RCC 7860 (cell line): ENCODE measurements at regions not wholly inside any gene's neighbourhood (a gene's known extent, or its start where the extent isn't known, plus 50 kb on each side); places are given as distances from the start of the nearest gene placed in this dataset.
A peak's percentile ranks its signal among the peaks of the same experiment; 100 is the strongest.

Experiments
- DNase-seq: peaks from one replicate; pipeline ENCODE4 v3.0.0-alpha.2; 2015; ENCODE audit warnings: low spot score
- FAIRE-seq: peaks from 2 replicates; lab custom pipeline; 2012; peaks lifted over from hg19 to GRCh38; lab: Jason Lieb, UNC

DNA sequence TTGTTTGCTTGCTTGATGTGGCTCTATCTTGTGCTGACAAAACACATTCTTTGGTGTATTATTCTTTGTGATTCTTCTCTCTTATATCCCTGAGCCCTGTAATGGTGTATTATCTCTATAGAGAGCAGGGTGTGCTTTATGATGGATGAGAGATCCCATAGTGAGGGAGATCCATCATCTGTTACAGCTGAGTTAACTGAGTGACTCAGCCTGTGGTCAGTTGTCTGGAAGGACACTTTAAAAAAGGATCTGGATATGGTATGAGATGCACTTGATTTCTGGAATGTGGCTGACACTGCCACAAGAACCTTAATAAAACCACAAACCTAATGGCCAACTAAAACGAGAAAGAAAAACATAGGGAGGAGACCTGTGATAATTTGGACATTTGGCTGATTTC, 461.4 kb upstream of the SYT1 start:
- FAIRE-seq (peak; percentile 99), DNase-seq (peak; percentile 94)

DNA sequence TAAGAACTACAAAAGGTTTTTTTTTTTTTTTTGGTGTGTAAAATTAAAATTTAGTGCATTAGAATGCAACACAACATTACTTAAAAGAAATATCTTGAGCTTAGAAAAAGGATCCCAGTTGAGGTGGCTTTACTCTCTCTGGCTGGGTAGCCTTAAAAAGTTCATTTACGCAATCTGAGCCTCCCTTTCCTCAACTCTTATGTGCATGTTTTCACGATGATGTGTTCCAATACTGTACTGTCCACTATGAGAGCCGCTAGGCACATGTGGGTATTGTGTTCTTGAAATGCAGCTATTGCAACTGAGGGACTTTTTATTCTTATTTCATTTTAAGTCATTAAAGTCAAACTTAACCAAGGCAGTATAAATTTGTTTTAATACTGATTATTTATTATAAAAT, 460.9 kb upstream of the SYT1 start:
- DNase-seq (peak; percentile 78), FAIRE-seq (no peak)

DNA sequence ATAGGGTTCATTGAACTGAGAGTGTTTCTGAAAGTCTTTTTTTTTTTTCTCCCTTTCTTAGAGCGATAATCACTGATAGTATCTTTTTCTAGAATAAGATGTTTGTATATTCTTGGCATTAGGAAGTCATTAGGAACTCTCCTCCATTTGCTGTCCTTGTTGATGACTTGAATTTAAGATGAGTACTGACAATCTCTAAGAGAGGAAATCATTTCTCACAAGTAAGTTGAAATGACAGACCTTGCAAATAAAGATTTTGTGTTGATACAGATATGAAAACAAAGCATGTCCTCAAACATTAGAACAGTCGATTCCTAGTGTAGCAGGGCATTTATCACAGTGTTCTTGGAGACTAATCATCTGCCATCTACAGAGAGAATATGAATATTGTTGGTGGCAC, 458.4 kb upstream of the SYT1 start:
- DNase-seq (no peak), FAIRE-seq (no peak)

DNA sequence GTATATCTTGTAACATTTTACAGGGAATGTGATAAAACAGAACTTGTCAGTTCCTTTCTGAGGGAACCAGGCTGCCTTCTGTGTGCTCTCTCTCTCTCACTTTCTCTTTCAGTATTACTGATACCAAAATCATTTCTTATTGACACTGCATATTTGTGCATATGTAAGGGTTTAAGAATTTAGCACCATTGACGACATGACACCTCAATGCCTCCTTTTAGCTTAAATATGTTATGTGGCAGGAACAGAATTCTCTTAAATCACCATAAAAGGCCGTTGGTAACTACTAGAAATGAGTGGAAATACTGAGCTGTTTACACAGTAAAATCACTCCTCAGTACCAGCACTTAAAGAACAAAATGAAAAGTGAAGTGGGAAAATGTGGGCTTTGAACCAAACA, 457.7 kb upstream of the SYT1 start:
- FAIRE-seq (no peak), DNase-seq (peak; percentile 5)

DNA sequence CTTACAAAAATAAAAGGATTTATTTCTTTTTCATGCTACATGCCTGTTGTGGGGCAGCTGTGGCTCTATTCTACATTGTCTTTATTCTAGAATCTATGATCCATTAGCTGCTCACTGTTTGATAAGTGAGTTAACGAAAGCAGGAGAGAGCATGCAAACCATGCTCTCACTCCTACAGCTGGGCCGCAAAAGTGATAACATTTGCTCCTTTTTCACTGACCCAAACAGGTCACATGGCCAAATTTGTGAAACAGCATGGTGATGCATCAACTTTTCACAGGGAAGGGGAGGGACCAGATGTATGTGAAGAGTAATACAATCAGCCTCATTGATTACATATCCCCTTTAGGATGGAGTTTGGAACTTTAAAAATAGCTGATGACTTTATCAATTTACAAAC, 456.9 kb upstream of the SYT1 start:
- FAIRE-seq: no peak
- DNase-seq: no peak

DNA sequence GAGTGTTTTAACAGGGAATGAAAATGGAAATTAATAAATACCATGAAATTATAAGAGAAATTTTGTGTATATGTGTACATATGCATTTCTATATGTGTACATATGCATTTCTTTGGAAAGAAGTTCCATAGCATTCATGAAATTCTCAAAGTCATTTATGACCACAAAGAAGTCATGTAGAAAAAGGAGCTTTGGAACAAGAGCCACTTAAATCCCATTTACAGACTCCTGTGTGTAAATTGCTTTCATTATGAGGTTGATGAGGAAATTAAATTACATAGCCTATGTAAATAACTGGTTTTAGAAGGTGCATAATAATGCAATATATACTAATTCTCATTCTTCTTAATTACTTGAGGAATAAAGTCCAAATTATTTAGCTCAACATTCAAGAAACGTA, 450.5 kb upstream of the SYT1 start:
- DNase-seq: no peak
- FAIRE-seq: no peak

DNA sequence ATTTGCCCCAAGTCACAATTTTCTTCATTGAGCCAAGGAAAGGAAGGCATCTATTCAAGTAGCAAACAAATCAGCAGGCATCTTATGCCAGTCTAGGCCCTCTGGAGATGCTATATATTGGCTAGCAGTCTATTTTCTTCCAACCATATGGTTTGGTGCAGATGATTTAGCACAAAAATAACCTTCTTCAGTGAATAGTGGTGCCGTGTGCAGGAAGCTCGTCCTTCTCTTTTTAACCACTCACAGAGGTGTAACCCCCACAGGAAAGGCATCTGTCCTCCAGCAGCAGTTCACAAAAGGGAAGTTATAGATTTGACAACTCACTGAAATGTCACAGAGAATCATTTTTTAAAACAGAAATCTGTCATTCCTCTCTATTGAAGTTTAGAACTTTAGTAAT, 445.7 kb upstream of the SYT1 start:
- no peak for FAIRE-seq
- no peak for DNase-seq

DNA sequence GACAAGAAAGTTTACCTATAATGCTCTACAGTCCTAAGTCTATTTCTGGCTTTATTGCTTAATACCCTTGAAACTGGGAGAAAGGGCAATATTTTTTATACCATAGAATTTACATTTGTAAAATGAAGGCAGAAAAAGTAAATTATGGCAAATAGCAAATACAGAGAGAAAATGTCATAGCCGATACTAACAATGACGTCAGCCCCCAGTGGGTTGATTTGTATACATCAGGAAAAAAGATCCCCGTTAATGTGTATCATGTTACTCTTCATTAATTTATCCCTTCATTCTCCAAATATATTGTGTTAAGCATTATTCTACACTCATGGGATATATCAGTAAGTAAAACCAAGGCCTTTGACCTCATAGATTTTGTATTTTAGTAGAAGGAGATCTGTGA, 445.1 kb upstream of the SYT1 start:
- no peak for DNase-seq
- no peak for FAIRE-seq

DNA sequence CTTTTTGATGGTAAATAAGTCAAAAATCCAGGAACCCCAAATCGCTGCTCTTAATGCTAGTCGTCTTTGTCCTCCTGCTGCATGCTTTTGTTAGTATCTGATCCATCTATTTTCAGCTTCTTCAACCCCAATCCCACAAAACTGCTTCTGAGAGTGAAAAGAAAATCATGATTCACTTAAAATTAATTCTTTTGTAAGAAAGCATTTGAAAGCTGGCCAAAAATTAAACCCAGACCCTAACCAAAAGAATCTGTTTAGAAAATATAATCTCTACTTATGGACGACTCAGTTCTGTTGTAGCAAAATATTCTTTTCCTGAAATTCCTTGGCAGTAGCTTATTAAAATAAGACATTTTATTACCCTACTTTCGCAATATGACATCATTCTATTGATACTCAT, 443.6 kb upstream of the SYT1 start:
- FAIRE-seq: no peak
- DNase-seq: no peak

DNA sequence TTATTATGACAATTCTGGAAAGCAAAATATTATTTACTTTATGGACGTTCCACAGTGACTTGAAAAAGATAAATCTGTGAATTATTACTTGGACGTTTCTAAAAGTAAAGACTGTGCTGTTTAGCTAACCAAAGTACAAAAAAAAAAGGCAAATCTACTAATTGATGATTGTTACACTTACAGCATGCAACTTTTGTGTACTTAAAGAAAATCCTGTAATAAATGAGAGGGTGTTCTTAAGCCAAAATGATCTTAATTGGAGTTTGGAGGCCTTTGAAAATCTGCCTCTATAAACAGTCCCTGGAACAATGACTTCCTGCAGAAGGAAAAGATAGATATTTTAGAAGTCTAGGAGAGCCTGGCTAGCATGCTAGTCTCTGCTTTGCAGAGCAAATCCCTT, 434.0 kb upstream of the SYT1 start:
- no peak for DNase-seq
- no peak for FAIRE-seq

DNA sequence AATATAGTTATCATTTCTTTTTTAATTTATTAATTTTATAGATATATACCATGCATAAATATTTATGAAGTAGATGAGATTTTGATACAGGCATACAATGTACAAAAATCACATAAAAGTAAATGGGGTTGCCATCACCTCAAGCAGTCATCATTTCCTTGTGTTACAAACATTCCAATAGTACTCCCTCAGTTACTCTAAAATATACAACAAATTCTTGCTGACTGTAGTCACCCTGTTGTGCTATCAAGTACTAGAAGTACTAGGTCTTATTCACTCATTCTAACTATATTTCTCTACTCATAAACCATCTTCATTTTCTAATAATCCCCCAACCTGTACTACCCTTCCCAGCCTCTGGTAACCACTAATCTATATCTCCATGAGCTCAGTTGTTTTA, 432.6 kb upstream of the SYT1 start:
- no peak for FAIRE-seq

DNA sequence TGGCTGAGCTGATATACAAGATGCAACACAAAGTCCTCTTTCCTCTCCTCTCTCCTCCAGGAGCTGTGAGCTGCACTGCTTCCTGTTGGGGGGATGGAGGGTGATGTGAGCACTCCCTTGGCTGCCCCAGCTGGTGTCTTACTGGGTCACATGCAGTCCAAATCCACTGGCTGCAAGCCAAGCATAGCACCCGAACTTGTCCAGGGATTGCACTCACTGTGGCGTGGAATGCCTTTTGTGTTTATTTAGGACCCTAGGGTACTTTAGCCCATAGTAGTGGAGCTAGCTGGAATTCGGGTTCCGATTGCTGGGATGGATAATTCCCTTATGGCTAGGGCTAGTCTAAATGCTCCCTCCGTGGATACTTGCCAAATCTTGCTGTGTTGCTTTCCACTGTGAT, 424.9 kb upstream of the SYT1 start:
- DNase-seq (no peak), FAIRE-seq (no peak)

More for the DNA sequence above, 432.6 kb upstream of the SYT1 start:
- no peak for DNase-seq

DNA sequence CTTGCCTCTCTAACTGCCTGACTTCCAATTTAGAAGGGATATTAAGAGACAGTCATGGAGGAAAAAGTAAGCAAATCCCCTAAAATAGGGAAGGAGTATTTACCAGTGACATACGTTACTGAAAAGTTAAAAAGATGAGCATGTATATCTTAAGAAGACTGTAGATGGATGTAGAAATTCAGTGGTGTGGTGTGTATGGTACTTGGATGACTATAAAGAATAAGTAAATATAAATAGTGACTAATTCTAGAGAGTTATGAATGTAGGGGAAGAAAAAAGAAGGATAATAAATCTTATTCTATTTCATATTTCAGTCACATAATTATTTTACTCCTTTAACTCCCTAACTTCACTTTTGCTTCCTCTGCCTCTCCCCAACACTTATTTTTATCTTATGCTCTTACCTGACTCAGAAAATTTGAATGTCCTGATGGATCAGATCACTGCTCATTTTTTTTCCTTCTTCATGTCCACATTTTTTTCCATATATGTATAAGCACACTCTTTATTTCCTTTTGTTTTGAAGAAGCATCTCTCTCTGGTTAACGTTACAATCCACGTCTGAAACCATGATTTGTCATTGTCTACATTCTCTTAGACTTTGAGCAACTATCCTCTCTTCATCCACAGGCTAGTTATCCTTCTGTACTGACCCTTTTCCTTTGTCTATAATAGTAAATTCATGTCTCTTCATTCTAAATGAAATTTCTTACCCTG, 422.7 kb upstream of the SYT1 start:
- DNase-seq: no peak
- FAIRE-seq: no peak

DNA sequence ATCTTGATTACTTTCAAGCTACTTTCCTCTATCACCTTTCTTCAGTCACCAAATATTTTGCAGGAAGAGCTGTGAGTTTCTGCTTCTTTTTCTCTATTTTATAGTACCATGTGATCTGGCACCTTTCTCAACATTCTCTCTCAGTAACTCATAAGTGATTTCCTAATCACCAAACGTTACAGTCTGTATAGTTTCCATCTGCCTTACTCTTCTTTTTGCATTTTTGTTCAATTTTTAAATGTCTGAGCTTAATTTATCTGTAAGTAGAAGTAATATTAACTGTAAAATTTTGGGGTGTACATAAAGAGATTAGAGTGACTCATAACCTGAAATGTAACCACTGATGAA, 422.1 kb upstream of the SYT1 start:
- no peak for FAIRE-seq

DNA sequence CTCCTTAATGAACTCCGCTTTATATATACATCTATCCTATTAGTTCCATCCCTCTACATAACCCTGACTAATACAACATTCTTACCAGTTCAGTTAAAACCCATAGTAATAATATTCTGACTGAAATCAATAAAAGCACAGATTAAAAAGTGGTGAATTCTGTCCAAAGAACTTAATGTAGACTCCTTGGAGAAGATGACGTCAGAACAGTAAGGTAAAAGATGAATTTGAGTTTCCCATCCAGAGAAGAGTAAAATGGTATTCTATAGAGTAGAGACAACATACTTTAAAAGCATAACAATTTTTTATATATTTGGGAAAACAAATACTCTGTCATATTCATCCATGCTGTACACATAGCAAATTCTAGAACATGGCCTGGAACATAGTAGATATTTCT, 418.0 kb upstream of the SYT1 start:
- no peak for DNase-seq
- FAIRE-seq: no peak

More for the DNA sequence above, 422.1 kb upstream of the SYT1 start:
- no peak for DNase-seq

DNA sequence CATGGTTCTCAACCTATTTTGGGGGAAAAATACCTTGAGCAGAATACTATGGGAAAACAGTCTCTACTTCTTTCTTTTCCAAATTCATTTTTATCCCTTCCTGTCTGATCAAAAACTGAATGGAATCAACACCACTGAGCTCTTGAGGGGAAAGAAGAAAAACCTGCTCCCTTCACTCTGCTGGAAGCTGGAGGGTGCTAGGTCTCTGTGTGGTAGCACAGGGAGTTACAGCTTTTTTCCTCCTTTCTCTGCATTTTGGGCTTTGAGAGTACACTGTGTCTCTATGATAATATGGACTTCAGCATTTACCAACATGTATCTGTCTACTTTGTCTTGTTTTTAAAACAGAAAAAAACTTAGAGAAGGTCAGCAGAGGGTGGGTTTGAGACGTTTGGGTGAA, 417.2 kb upstream of the SYT1 start:
- no peak for DNase-seq
- FAIRE-seq: no peak

DNA sequence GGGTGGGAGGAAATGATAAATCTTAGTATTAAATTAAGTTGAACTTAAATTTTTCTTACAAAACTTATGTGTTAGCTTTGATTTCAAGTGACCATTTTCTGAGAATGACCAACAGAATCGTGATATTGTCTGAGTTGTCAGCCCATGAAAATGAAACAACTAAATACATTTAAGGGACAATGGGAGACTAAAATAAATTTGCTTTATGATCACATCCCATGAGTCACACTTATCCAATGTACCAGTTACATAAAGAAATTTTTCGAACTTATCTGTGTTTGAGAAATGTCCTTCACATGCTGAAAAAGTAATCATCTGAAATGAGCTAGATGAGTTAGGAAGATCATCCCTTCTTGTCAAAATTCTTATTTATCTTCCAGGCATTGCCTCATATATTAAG, 415.9 kb upstream of the SYT1 start:
- FAIRE-seq: no peak
- no peak for DNase-seq

DNA sequence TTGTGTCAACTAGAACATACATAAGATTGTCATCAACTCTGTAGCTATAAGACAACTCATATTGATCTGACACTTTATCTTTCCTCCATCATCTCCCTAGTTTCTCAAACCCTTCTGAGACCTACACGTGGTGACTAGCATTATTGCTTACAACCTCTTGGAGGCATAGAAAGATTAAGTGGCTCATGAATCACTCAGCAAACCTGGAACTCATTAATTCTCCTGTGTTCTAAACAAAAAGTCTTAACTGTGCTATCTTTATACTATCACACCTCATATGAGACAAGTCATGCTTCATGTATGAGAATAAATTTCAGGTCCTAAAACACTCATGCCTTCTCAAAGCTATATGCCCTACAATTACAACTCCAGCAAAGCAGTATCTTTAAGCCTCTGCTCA, 408.6 kb upstream of the SYT1 start:
- no peak for FAIRE-seq
- no peak for DNase-seq

DNA sequence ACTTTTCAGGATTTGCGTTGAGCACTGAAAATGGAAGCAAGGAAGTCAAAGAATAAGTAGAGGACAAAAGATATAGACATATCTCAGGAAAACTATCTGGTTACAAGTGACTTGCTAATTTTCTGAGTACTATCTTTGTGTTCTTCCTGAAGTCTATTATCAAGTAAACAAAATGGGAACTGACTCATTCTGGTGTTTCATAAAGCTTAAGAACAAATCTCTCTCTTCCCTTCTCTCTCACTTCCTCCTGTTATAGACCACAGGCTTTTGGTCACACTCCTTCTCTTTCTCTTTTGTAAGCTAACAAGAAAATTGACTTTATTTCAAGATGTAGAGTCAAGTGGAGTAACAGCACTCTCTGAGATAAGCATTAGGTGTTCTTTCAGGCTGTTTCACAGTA, 406.6 kb upstream of the SYT1 start:
- no peak for DNase-seq
- no peak for FAIRE-seq

DNA sequence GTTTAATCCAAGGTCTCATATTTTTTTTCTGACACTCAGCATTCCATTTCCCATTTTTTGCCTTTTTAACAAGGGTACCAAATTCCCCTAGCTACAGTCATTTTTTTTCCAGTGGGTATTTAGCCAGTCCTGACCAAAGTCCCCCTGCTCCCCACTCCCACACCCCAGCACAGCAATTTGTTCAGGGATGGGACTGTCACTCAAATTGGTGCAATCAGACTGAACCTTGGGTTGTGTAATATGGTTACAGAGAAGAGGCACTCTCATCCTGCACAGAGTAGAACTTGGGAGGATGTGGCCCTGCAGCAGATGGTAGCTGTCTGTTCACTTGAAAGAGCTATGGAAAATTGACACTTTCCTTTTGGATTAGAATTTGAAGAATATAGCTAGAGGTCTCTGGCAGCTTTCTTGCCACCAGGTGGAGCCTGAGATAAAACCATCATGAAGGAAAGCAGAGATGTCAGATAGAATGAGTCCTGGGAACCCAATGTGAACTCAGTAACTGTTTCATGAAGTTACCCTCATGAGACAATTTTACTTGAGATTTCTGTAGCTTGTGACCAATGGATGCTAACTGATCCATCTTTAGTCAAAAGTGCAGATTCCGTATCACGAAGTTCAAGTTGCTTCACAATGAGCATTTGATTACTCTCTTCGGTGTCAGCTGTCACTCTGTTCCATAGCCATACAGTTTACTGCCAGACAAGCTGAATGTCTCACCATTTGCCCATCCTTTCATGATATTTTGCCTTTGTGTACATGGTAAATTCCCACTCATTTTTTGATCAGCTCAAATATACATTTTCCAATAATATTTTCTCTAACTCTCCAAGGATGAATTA, 394.0 kb upstream of the SYT1 start:
- FAIRE-seq (no peak), DNase-seq (peak; percentile 19)

DNA sequence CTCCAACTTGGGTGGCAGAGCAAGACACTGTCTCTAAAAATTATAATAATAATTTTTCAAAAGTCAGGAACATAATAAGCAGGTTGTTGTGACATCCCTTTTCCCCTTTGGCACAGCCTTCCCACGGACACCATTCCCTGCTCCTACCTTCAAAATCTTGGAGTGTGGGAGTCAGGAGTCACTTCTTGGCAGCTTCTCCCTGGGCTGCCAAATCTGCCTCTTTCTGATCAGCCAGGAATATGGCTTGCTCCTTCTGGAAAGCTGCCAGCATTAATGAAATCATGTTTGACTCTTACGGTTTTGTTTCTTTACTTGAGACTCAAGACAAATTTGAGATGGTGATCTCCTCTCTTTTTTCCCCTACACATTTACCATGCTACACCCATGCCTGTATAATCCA, 391.4 kb upstream of the SYT1 start:
- DNase-seq: no peak

DNA sequence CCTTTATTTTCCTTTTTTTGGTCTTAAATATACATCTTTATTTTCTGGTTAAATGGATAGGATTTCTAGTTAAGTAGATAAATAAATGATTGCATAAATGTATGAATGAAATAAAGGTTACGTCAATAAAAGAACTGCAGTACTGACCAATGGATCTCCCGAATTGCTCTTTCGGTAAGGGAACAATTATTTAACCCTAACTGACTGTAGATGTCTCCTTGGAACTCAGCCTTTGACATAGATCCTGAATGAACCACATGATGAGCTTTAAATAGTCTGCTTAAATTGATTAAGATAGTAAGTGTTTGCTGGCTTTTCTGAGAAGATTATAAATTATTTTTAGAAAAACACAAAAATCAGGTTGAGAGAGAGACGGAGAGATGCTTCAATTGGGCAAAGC, 391.0 kb upstream of the SYT1 start:
- DNase-seq (no peak), FAIRE-seq (no peak)

More for the DNA sequence above, 391.4 kb upstream of the SYT1 start:
- FAIRE-seq: no peak
